SK-N-SH treated with all-trans-retinoic acid at 6 μM for 48 hours (cell line): ENCODE measurements at regions not wholly inside any gene's neighbourhood (a gene's known extent, or its start where the extent isn't known, plus 50 kb on each side); places are given as distances from the start of the nearest gene placed in this dataset.

Experiments used
- CREB5 ChIP-seq: fragments of 250-450 bp; sonication (Bioruptor Pico); IDR thresholded peaks from 2 replicates; pipeline ENCODE4 v1.5.1; 2020; ENCODE audit warnings: low read depth, mild to moderate bottlenecking, moderate library complexity
- CSRNP3 ChIP-seq: fragments of 250-450 bp; sonication (Bioruptor Pico); IDR thresholded peaks from 2 replicates; pipeline ENCODE4 v1.5.1; 2021; ENCODE audit warnings: mild to moderate bottlenecking, moderate library complexity
- ISL1 ChIP-seq: fragments of 250-450 bp; sonication (Bioruptor Pico); IDR thresholded peaks from 2 replicates; pipeline ENCODE4 v2.1.2; 2022; ENCODE audit warnings: mild to moderate bottlenecking, moderate library complexity
- PATZ1 ChIP-seq: fragments of 250-450 bp; sonication (Bioruptor Pico); IDR thresholded peaks from 2 replicates; pipeline ENCODE4 v1.8.0; 2020; ENCODE audit warnings: mild to moderate bottlenecking, moderate library complexity, borderline replicate concordance
- POU6F1 ChIP-seq: fragments of 250-450 bp; sonication (Bioruptor Pico); IDR thresholded peaks from 2 replicates; pipeline ENCODE4 v1.8.0; 2021; ENCODE audit warnings: low read depth, mild to moderate bottlenecking, moderate library complexity, borderline replicate concordance
- RARB ChIP-seq: fragments of 250-450 bp; sonication (Bioruptor Pico); IDR thresholded peaks from 2 replicates; pipeline ENCODE4 v1.8.0; 2021; ENCODE audit warnings: mild to moderate bottlenecking, moderate library complexity

GRCh38 chr2:43139501-43139900 is 86.9 kb downstream of the ZFP36L2 start:
- TF ChIP-seq CREB5 (CRISPR knock-in tag) (no peak), POU6F1 (CRISPR knock-in tag) (no peak), PATZ1 (no peak), ISL1 (CRISPR knock-in tag) (no peak), RARB (no peak), CSRNP3 (CRISPR knock-in tag) (no peak)
